Motor neuron (in vitro differentiated cells): ENCODE measurements at regions not wholly inside any gene's neighbourhood (a gene's known extent, or its start where the extent isn't known, plus 50 kb on each side); places are given as distances from the start of the nearest gene placed in this dataset.
A peak's percentile ranks its signal among the peaks of the same experiment; 100 is the strongest.

ENCODE experiments used
- ATAC-seq, 8 experiments: fragments of 200-7000 bp; cut with Tn5 transposase; replicated peaks in 6 of 8; 2 replicates each; pipeline ENCODE4 v1.8.0; 2021; ENCODE audit warnings: mild to moderate bottlenecking in 8 of 8, moderate library complexity in 8 of 8
- H3K27ac ChIP-seq, 2 donors: fragments of 250-450 bp; sonication (Bioruptor Pico); 2 replicates each; pipeline ENCODE4 v1.9.0; 2021; ENCODE audit warnings: antibody characterized with exemption in 2 of 2, mild to moderate bottlenecking in 2 of 2, moderate library complexity in 1 of 2
- H3K4me1 ChIP-seq, 2 donors: fragments of 250-450 bp; sonication (Bioruptor Pico); replicated peaks in 1 of 2; 2 replicates each; pipeline ENCODE4 v1.6.1; 2021; ENCODE audit warnings: antibody characterized with exemption in 2 of 2, mild to moderate bottlenecking in 2 of 2, moderate library complexity in 1 of 2
- H3K4me3 ChIP-seq, 5 donors: fragments of 250-450 bp; sonication (Bioruptor Pico); 2 replicates each; pipeline ENCODE4 v1.9.0; 2021; ENCODE audit warnings: antibody characterized with exemption in 5 of 5, mild to moderate bottlenecking in 5 of 5, moderate library complexity in 4 of 5
- WGBS, 10 experiments: fragments of 450-650 bp; shearing (Covaris generic); methylation state at CpG; one replicate each; pipeline ENCODE4 v1.0.0; 2022; 5-methylcytosine and 5-hydroxymethylcytosine counted together
- in situ Hi-C, 9 experiments: fragments of 400-800 bp; cut with MboI; loops; one replicate each; pipeline ENCODE4 v1.15.0; 2021; ENCODE audit warnings: low sequenced_read_pairs in 9 of 9, low pct_unique_long_range_greater_than_20kb in 2 of 9; ENCODE audit not compliant: unreplicated experiment in 9 of 9

GRCh38 chr7:51635775-51636174 is 319.2 kb upstream of the COBL start:
- H3K4me3 ChIP-seq, result no peak overlapping the region
- peaks cover 0 to 5% of the 10 kb centered on the region in 2 donors for H3K4me1 ChIP-seq
- ATAC-seq, result no peak
- in situ Hi-C loops, result no loop called here
- WGBS, 10 experiments, result 0 to 89% (median 86%) methylated on average over 1 to 3 of the region's 5 CpGs; no CpG with 5 or more reads in 4 of the 10 experiments
- no peak overlapping the region for H3K27ac ChIP-seq

GRCh38 chr7:51634538-51634937 is 317.9 kb upstream of the COBL start:
- 17 to 100% (median 89%) methylated on average over 1 to 2 of the region's 2 CpGs; no CpG with 5 or more reads in 4 of the 10 experiments for WGBS, 10 experiments
- Histone ChIP-seq H3K4me1 (no peaks in the 10 kb centered on the region), H3K27ac (no peak overlapping the region), H3K4me3 (no peak overlapping the region)
- in situ Hi-C loops, result no loop called here
- ATAC-seq, result peak in 2 of 8 experiments; percentile 56 to 87

- WGBS, 10 experiments, result 0 to 93% (median 80%) methylated on average over 1 to 2 of the region's 2 CpGs; no CpG with 5 or more reads in 3 of the 10 experiments
- no peak overlapping the region for H3K27ac ChIP-seq
- H3K4me1 ChIP-seq, result no peaks in the 10 kb centered on the region
- no peak overlapping the region for H3K4me3 ChIP-seq
- ATAC-seq, result no peak
- in situ Hi-C loops, result no loop called here
These were observed 317.4 kb upstream of the COBL start for GRCh38 chr7:51634025-51634424.

GRCh38 chr7:51633596-51633995 is 317.0 kb upstream of the COBL start:
- WGBS, 10 experiments, result 7 to 100% (median 67%) methylated on average over 1 to 6 of the region's 6 CpGs; no CpG with 5 or more reads in 1 of the 10 experiments
- ATAC-seq, result no peak
- Histone ChIP-seq H3K4me3 (no peak overlapping the region), H3K27ac (no peak overlapping the region), H3K4me1 (no peaks in the 10 kb centered on the region)
- in situ Hi-C loops, result no loop called here

- no peak for ATAC-seq
- Histone ChIP-seq H3K27ac (no peak overlapping the region), H3K4me3 (no peak overlapping the region), H3K4me1 (no peaks in the 10 kb centered on the region)
- WGBS, 10 experiments, result 73 to 100% methylated on average over 1 of the region's 1 CpG; no CpG with 5 or more reads in 8 of the 10 experiments
- in situ Hi-C loops, result no loop called here
These were observed 316.4 kb upstream of the COBL start for GRCh38 chr7:51633006-51633405.

GRCh38 chr7:51630933-51631332 is 314.3 kb upstream of the COBL start:
- no peak for ATAC-seq
- Histone ChIP-seq H3K4me3 (no peak overlapping the region), H3K4me1 (no peaks in the 10 kb centered on the region), H3K27ac (no peak overlapping the region)
- in situ Hi-C loops, result no loop called here
- 0 to 100% (median 92%) methylated on average over 2 to 13 of the region's 16 CpGs for WGBS, 10 experiments

- in situ Hi-C loops, result no loop called here
- no peaks in the 10 kb centered on the region for H3K4me1 ChIP-seq
- 0 to 100% (median 48%) methylated on average over 1 to 3 of the region's 5 CpGs; no CpG with 5 or more reads in 4 of the 10 experiments for WGBS, 10 experiments
- no peak for ATAC-seq
- H3K4me3 ChIP-seq, result no peak overlapping the region
- H3K27ac ChIP-seq, result no peak overlapping the region
These were observed 312.6 kb upstream of the COBL start for GRCh38 chr7:51629206-51629605.

GRCh38 chr7:51621956-51622355 is 305.3 kb upstream of the COBL start:
- no peak overlapping the region for H3K27ac ChIP-seq
- peaks cover 0 to 3% of the 10 kb centered on the region in 2 donors for H3K4me1 ChIP-seq
- in situ Hi-C loops, result no loop called here
- H3K4me3 ChIP-seq, result no peak overlapping the region
- no peak for ATAC-seq
- 0 to 85% (median 5%) methylated on average over 1 to 2 of the region's 2 CpGs; no CpG with 5 or more reads in 4 of the 10 experiments for WGBS, 10 experiments

GRCh38 chr7:51620706-51621105 is 304.1 kb upstream of the COBL start:
- in situ Hi-C loops, result no loop called here
- Histone ChIP-seq H3K4me3 (no peak overlapping the region), H3K4me1 (peaks cover 0 to 3% of the 10 kb centered on the region in 2 donors), H3K27ac (no peak overlapping the region)
- 9 to 92% (median 71%) methylated on average over 2 to 5 of the region's 5 CpGs; no CpG with 5 or more reads in 5 of the 10 experiments for WGBS, 10 experiments
- ATAC-seq, result peak in 3 of 8 experiments; percentile 33 to 72 (median 38)

- in situ Hi-C loops, result no loop called here
- Histone ChIP-seq H3K4me1 (peaks cover 0 to 3% of the 10 kb centered on the region in 2 donors), H3K27ac (no peak overlapping the region), H3K4me3 (no peak overlapping the region)
- ATAC-seq, result no peak
- 0 to 100% (median 54%) methylated on average over 1 to 2 of the region's 3 CpGs; no CpG with 5 or more reads in 2 of the 10 experiments for WGBS, 10 experiments
These were observed 303.3 kb upstream of the COBL start for GRCh38 chr7:51619880-51620279.

GRCh38 chr7:51617686-51618085 is 301.1 kb upstream of the COBL start:
- Histone ChIP-seq H3K4me3 (no peak overlapping the region), H3K4me1 (peaks cover 0 to 3% of the 10 kb centered on the region in 2 donors), H3K27ac (no peak overlapping the region)
- 0 to 80% (median 50%) methylated on average over 1 to 4 of the region's 5 CpGs; no CpG with 5 or more reads in 4 of the 10 experiments for WGBS, 10 experiments
- in situ Hi-C loops, result no loop called here
- ATAC-seq, result no peak

- WGBS, 10 experiments, result 0 to 100% (median 50%) methylated on average over 1 to 6 of the region's 6 CpGs; no CpG with 5 or more reads in 1 of the 10 experiments
- H3K4me1 ChIP-seq, result peaks cover 0 to 3% of the 10 kb centered on the region in 2 donors
- in situ Hi-C loops, result no loop called here
- no peak overlapping the region for H3K27ac ChIP-seq
- ATAC-seq, result peak in 4 of 8 experiments; percentile 48 to 93 (median 74)
- H3K4me3 ChIP-seq, result no peak overlapping the region
These were observed 297.3 kb upstream of the COBL start for GRCh38 chr7:51613911-51614357.

GRCh38 chr7:51611937-51612336 is 295.3 kb upstream of the COBL start:
- no peak overlapping the region for H3K4me3 ChIP-seq
- H3K27ac ChIP-seq, result no peak overlapping the region
- 33 to 83% (median 67%) methylated on average over 1 of the region's 1 CpG; no CpG with 5 or more reads in 7 of the 10 experiments for WGBS, 10 experiments
- in situ Hi-C loops, result no loop called here
- H3K4me1 ChIP-seq, result peaks cover 0 to 12% of the 10 kb centered on the region in 2 donors
- ATAC-seq, result peak in 1 of 8 experiments; percentile 38

- WGBS, 10 experiments, result 36 to 100% (median 90%) methylated on average over 1 to 10 of the region's 11 CpGs
- no peak overlapping the region for H3K4me3 ChIP-seq
- in situ Hi-C loops, result no loop called here
- H3K4me1 ChIP-seq, result peaks cover 1 to 28% of the 10 kb centered on the region in 2 donors
- peak overlapping the region in 1 of 2 donors; percentile 63 for H3K27ac ChIP-seq
- ATAC-seq, result no peak
These were observed 290.8 kb upstream of the COBL start for GRCh38 chr7:51607447-51607846.
